NCI-H345 treated with DMSO at 0.1 percent for 48 hours (cell line): ENCODE measurements at regions not wholly inside any gene's neighbourhood (a gene's known extent, or its start where the extent isn't known, plus 50 kb on each side); places are given as distances from the start of the nearest gene placed in this dataset.
A peak's percentile ranks its signal among the peaks of the same experiment; 100 is the strongest.

Experiments used
- DNase-seq: peaks from one replicate; lab custom pipeline; 2025; ENCODE audit not compliant: unreplicated experiment; lab: John Stamatoyannopoulos, UW

DNA sequence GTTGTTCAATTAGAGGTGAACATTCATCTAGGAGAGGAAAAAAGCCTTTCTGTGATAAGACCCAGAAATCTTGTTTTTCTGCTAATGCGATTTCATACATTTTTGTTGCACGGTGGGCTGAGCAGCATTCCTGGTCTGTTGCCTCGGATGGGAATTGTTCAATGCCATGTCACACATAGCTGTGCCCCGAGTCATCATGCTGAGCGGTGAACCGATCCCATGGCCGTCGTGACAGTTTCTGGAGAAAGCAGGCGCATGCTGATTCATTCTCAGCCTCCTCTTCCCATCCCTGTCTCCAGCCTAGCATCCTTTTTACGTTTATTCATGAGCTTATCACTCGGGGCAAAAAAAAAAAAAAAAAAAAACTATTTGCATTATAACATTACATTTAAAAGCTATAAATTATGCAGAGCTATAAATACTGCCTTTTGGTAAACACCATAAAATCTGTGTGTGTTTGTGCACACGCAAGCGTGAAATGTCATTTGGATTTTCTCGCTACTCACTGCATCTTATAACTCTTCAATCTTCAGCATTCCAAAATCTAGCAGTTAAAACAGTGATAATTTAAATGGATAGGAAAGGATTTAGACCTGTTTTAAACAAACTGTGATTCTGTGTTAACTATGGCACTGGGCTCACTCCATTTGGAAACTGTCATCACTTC is 58.9 kb upstream of the IFNGR1 start:
- DNase-seq: no peak

DNA sequence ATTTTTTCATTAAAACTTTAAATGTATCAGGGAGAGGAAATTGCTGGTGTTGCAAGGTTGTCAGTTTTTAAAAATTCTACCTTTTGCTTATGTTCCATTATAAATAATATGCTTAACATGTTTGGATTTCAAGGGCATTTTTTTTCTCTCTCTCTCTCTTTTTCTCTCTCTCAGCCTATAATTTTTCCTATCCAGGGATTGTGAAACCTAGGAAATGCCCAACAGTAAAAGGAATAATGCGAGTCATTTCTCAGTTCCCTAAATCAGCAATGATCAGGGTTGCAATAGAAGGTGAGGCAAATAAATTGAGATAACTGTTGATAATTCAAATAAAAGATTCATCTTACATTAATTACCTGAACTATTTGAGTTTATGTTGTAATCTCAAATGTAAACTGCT is 53.2 kb upstream of the IFNGR1 start:
- no peak for DNase-seq

DNA sequence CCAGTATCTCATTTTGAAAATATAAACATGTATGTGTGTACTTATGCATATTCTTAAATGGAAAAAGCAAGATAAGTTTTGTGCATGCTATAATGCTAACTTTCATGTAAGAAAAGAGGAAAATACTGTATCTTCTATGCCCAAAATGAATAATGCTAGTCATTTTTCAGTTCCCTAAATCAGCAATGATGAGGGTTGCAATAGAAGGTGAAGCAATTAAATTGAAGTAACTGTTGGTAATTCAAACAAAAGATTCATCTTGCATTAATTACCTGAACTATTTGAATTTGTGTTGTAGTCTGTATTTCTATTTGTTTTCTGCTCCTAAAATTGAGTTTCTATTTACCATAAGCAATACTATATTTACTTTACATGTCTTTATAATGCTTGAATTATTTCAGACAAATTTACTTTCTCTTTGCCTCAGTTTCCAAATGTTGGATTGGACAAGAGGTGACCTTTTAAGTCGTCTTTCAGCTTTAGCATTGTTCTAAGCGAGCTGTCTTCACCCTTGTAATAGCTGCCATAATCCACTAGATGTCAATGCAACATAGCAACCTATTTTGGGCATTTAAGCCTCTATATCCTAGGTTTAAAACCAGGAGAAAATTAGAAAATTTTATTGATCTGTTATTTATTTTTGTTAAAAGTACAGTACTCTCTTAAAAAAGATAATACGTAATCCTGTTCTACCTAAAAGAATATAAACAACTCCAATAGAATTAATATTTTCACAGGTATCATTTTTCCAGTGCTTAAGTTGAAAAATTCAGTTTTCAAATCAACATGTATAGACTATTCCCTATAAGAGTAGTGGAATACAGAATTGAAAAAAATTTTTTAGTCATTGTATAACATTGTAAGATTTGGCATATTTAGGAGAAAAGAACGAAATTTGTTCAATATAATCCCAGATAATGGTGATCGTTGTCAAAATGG is 52.3 kb upstream of the IFNGR1 start:
- peak; percentile 45 for DNase-seq

DNA sequence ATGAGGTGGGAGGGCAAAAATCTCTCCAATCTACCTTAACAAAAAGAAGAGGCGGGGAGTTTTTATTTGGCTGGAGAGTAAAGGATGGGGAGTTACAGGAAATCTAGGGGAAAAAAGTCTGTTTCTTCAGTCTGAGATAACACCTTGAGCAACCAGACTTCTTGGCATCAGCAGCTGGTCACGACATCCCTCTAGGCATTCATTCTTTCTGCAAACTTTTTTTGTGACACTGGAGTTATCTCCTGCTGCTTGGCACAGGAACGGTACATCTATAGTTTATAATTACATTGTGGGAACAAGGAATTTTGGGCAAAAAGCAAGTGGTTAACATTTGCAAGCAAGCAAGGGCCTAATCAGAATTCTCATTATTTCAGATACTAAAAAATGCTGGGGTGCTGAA is 50.6 kb upstream of the IFNGR1 start:
- DNase-seq: no peak

DNA sequence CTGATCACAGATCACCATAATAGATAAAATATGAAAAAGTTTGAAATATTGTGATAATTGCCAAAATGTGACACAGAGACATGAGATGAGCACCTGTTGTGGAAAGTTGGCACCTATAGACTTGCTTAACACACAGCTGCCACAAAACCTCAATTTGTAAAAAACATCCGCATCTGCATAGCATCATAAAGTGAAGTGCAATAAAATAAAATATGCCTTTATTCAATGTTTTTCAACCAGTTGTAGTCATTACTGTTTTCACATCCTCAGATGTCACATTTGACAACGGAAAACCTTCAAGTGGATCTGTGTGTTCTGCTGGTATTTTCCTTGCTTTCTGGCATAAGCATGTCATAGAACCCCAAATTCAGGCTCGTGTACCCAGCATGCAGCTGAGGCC is 50.2 kb upstream of the IFNGR1 start:
- no peak for DNase-seq
